Urinary bladder (tissue), 3 donors: ENCODE measurements at regions not wholly inside any gene's neighbourhood (a gene's known extent, or its start where the extent isn't known, plus 50 kb on each side); places are given as distances from the start of the nearest gene placed in this dataset.

Experiments
- DNase-seq: peaks from one replicate; pipeline ENCODE4 v3.0.0-alpha.2; 2015; ENCODE audit errors: extremely low spot score
- H3K27ac ChIP-seq: one replicate; pipeline ENCODE4 v1.5.1; 2013; ENCODE audit warnings: low read depth, mild to moderate bottlenecking, moderate library complexity
- H3K36me3 ChIP-seq: one replicate; pipeline ENCODE4 v1.6.1; 2013; ENCODE audit warnings: mild to moderate bottlenecking, moderate library complexity; ENCODE audit not compliant: insufficient read depth
- H3K4me1 ChIP-seq: one replicate; pipeline ENCODE4 v1.6.1; 2013; ENCODE audit warnings: mild to moderate bottlenecking, moderate library complexity; ENCODE audit not compliant: insufficient read depth
- H3K4me3 ChIP-seq: one replicate; pipeline ENCODE4 v1.5.1; 2013; ENCODE audit warnings: low read depth, low read length
- WGBS: extraction: QIAGEN DNeasy Blood & Tissue Kit; methylation state at CpG from one replicate; pipeline ENCODE4 v1.1.7; 2013; 5-methylcytosine and 5-hydroxymethylcytosine counted together
- donor health status: healthy with polysubstance abuse.
- donor health status: healthy.

- 17% methylated on average over 1 of the region's 1 CpG for WGBS
- no peaks in the 10 kb centered on the region for H3K36me3 ChIP-seq
- H3K4me3 ChIP-seq: no peak overlapping the region
- DNase-seq: no peak
- no peak overlapping the region for H3K27ac ChIP-seq
- H3K4me1 ChIP-seq: no peaks in the 10 kb centered on the region
Observed at GRCh38 chr3:135807879-135808278, 157.6 kb upstream of the PPP2R3A start.

DNA sequence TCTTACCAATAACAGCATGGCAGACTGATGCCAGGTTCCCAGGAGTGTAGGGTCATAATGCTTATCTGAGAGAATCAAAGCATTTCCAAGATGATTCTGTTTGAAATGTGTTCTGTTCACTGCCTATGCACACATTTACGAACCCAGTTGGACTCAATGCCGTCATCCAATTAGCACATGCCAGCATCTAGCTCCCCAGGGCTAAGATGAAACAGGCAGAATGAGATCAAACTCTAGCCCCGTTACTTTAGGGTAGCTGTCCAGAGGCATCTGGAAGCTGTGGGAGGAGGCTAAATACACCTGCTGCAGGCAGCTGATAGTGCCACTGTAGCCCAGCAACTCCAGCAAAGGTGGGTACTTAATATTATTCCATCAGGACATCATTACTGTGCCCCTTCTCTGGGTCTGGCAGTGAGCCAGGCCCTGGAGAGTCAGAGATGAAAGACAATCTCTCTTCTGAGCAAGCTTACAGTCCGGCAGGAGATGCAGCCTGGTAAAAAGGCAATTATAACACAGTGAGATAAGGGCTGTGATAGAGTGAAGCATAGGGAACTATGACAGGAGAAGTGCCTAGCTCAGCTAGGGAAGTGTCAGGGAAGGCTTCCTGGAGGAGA lies 156.4 kb upstream of the PPP2R3A start:
- Histone ChIP-seq H3K27ac (no peak overlapping the region), H3K36me3 (no peaks in the 10 kb centered on the region), H3K4me1 (no peaks in the 10 kb centered on the region), H3K4me3 (no peak overlapping the region)
- 52% methylated on average over 4 of the region's 4 CpGs for WGBS
- no peak for DNase-seq

DNA sequence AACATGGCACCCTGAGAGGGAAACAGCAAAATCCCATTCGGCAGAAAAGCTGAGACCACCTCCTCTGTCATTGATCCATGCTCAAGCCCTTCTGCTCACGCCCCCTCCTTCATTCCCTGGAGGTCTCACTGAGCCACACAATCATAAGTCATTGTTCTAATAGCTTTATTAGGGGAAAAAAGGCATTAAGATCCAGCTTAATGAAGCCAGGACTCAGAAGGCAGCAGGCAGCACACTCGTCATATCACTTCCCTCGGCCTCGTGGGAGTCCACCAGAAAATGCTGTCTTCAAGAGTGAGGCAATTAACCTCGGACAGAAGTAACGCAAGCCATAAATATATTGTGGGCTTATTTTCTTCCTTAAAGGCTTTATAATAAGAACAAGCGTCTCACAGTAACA lies 153.9 kb upstream of the PPP2R3A start:
- DNase-seq: no peak
- WGBS: 65% methylated on average over 8 of the region's 8 CpGs
- H3K4me1 ChIP-seq: no peaks in the 10 kb centered on the region
- no peak overlapping the region for H3K27ac ChIP-seq
- H3K36me3 ChIP-seq: no peaks in the 10 kb centered on the region
- H3K4me3 ChIP-seq: no peak overlapping the region

DNA sequence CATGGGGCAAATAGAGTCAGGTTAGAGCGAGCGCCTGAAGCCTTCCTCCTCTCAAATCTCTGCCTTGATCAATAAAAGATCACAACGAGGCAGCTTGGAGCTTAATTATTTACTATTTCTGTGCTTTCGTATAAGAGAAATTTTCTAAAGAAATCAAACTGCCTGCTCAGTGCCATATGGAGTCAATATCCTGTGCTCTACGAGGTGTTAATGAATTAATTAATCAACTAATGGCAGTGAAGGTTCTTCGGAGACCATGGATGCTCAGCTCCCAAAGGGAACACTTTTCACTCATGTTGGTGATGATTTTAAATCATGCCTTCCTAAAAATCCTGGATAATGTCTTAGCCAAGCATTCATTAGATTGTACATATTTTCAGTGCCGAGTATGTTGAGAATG lies 153.5 kb upstream of the PPP2R3A start:
- no peak for DNase-seq
- Histone ChIP-seq H3K27ac (no peak overlapping the region), H3K36me3 (no peaks in the 10 kb centered on the region), H3K4me1 (no peaks in the 10 kb centered on the region), H3K4me3 (no peak overlapping the region)
- WGBS: 61% methylated on average over 7 of the region's 7 CpGs

- Histone ChIP-seq H3K27ac (no peak overlapping the region), H3K4me3 (no peak overlapping the region), H3K4me1 (no peaks in the 10 kb centered on the region), H3K36me3 (no peaks in the 10 kb centered on the region)
- DNase-seq: no peak
Observed at GRCh38 chr3:135834465-135834864, 131.1 kb upstream of the PPP2R3A start.

- 76% methylated on average over 5 of the region's 5 CpGs for WGBS
- no peaks in the 10 kb centered on the region for H3K4me1 ChIP-seq
- DNase-seq: no peak
Observed at GRCh38 chr3:135837977-135838631, 127.4 kb upstream of the PPP2R3A start.

DNA sequence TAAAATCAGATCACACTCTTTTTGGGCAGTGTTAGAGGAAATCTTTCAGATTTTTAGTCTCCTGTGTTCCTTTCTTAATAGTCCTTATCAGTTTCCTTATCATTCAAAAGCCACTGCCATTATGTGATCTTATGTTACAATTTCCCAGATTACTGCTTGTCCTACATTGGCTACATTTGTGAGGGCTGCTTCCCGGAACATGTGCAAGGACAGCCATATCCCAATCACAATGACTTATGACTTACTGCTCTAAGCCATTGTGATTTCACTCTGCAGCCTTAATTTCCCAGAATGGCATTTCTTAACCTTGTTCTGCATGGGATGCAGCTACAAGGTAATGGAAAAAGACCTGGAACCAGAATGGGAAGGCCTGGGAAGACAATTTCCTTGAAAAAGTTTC lies 125.1 kb upstream of the PPP2R3A start:
- 45% methylated on average over 1 of the region's 1 CpG for WGBS
- Histone ChIP-seq H3K4me1 (no peaks in the 10 kb centered on the region), H3K36me3 (no peaks in the 10 kb centered on the region), H3K4me3 (no peak overlapping the region), H3K27ac (no peak overlapping the region)
- no peak for DNase-seq

More at GRCh38 chr3:135837977-135838631, 127.4 kb upstream of the PPP2R3A start:
- H3K27ac ChIP-seq: no peak overlapping the region
- H3K4me3 ChIP-seq: no peak overlapping the region
- H3K36me3 ChIP-seq: no peaks in the 10 kb centered on the region

DNA sequence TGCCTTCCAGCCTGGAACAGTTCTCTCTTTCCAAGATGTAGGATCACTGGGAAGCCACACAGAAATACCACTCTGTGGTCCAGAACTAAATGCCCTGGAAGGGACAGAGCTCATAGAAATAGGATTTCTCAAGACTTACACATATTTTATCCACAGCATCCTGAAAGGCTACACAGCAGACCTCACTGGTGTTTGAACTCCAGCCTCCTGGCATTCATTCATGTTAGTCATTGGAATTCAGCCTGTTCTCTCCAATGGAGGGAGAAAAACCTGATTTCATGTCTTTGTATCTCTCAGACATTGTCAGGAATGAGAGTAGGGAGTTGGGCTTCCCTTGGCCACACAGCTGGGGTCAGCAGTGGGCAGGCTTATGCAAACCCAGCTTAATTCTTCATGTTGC lies 121.1 kb upstream of the PPP2R3A start:
- Histone ChIP-seq H3K27ac (no peak overlapping the region), H3K36me3 (no peaks in the 10 kb centered on the region), H3K4me3 (no peak overlapping the region), H3K4me1 (no peaks in the 10 kb centered on the region)
- DNase-seq: no peak

DNA sequence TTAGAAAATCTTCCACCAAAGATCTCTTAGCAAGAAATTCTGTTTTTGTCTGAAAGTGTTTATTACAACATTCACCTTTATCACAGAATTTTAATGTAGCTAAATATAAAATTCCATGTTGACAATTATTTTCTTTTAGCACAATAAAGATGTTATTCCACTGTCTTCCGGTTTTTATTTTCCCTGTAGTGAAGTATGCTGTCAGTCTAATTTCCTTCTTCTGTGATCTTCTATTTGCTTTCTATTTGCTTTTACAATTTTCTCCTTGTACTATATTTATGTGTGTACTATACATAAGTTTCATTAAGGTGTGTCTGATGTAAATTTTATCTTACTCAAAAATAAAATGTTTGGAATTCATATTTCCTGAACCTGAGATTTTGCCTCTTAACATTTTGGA lies 117.5 kb upstream of the PPP2R3A start:
- Histone ChIP-seq H3K27ac (no peak overlapping the region), H3K36me3 (no peaks in the 10 kb centered on the region), H3K4me1 (no peaks in the 10 kb centered on the region), H3K4me3 (no peak overlapping the region)
- WGBS: 94% methylated on average over 1 of the region's 1 CpG
- no peak for DNase-seq

- Histone ChIP-seq H3K27ac (no peak overlapping the region), H3K4me3 (no peak overlapping the region), H3K36me3 (no peaks in the 10 kb centered on the region), H3K4me1 (no peaks in the 10 kb centered on the region)
- DNase-seq: no peak
Observed at GRCh38 chr3:135849827-135850226, 115.7 kb upstream of the PPP2R3A start.

DNA sequence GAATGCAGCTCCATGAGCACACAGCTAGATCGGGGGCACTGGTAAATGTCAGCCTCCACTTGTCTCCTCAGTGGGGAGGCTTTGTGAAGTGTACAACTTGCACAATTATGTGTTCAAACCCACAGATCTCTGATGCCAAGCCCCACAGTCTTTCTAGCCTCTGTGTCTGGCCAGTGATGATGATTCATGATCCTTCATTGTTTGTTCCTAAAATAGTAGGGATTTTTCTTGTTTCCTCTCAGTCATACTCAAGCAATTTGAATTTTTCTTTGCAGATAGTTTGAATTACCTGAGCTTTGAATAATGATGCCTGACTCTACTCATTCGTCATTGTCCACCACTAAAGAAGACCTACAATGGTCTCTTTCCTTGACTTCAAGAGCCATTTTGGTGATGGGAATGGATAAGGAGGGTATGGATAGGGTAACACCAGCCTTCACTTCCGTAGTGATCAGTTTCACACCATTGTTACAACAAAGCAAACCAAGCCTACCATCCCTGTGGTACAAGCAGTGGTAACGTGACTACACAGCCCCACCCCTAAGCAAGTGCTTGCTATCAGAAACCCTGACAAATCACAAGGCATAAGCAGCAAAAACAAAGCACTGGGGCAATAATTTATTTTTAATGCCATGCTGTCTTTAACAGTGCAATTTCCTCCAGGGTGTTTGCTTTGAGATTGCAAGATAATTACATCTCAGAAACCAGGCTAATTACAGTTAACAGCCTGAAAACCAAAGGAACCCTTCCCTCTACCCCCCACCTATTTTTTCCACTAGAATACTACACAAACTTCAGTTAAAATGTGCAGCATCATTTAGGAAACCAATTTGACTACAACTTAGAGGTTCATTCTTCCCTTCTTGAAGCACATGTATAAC lies 114.1 kb upstream of the PPP2R3A start:
- Histone ChIP-seq H3K27ac (no peak overlapping the region), H3K36me3 (no peaks in the 10 kb centered on the region), H3K4me3 (no peak overlapping the region), H3K4me1 (no peaks in the 10 kb centered on the region)
- DNase-seq: no peak
- WGBS: 47% methylated on average over 4 of the region's 4 CpGs

DNA sequence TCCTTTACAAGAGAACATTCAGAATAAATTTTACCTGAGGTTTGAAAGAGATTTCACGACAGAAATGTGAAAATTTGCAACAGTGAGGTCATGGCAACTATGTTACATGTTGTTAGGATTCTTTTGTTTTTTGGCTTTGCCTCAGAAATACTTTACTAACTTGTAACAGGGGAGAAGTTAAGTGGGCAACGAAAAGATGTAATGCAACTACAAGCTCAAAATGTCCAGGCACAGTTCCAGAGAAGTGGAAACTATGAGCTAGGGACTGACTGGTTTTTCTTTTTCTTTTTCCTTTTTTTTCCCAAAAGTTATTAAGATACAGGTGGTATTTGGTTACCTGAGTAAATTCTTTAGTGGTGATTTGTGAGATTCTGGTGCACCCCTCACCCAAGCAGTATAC lies 111.5 kb upstream of the PPP2R3A start:
- no peaks in the 10 kb centered on the region for H3K4me1 ChIP-seq
- H3K4me3 ChIP-seq: no peak overlapping the region
- no peak overlapping the region for H3K27ac ChIP-seq
- WGBS: 49% methylated on average over 2 of the region's 2 CpGs
- DNase-seq: no peak
- H3K36me3 ChIP-seq: no peaks in the 10 kb centered on the region

DNA sequence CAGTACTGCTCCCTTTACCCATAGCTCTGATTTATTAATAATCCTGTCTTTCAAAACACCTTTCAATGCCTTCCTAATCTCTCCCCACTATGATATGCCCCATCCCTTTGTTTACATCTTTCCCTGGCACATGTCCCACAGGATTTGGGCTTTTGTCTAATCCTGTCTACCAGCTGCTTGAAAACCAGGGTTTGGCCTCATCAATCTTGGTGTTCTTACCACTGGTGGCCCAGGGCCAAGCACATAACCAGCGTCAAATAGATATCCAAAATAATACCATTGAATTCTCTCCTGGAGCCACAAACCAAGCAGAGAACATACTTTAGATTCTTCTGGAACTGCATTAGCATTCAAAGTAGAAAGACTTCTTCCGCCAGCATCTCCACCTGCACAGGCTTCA lies 104.8 kb upstream of the PPP2R3A start:
- Histone ChIP-seq H3K4me1 (no peaks in the 10 kb centered on the region), H3K4me3 (no peak overlapping the region), H3K36me3 (no peaks in the 10 kb centered on the region), H3K27ac (no peak overlapping the region)
- 65% methylated on average over 2 of the region's 2 CpGs for WGBS
- DNase-seq: no peak

DNA sequence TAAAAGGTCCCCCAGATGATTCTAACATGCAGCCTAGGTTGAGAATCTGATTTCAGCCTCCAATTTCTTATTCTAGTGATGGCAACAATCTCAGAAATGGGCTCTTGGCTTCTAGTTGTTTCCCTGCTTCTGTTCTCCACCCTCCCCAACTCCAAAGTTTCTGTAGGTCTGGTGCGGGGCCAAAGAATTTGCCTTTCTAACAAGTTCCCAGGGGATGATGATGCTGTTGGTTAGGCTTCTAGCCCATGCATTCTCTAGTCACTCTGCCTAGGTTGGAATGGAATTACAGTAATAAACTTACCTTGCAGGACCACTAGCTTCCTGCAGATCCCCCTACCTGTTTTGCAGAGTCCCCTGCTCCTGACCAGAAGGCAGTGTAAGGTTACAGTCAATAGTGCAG lies 103.2 kb upstream of the PPP2R3A start:
- Histone ChIP-seq H3K4me3 (no peak overlapping the region), H3K36me3 (no peaks in the 10 kb centered on the region), H3K4me1 (no peaks in the 10 kb centered on the region), H3K27ac (no peak overlapping the region)
- no peak for DNase-seq
- WGBS: 88% methylated on average over 1 of the region's 1 CpG
